Natural killer cell (primary cell): ENCODE measurements at regions not wholly inside any gene's neighbourhood (a gene's known extent, or its start where the extent isn't known, plus 50 kb on each side); places are given as distances from the start of the nearest gene placed in this dataset.

Experiments used
- ATAC-seq, 3 donors: fragments of 150-1000 bp in 2 of 3; fragments of 200-7000 bp in 1 of 3; cut with Tn5 transposase; 1 replicate in 1 of 3; 2 replicates in 2 of 3; pipeline ENCODE4 v1.10.0; 2021; ENCODE audit warnings: mild to moderate bottlenecking in 2 of 3, moderate library complexity in 2 of 3
- DNase-seq, 2 donors: peaks; one replicate each; pipeline versions ENCODE4 v3.0.0 to v3.0.0-alpha.2; 2013 to 2021; ENCODE audit warnings: mixed read lengths in 1 of 2
- H3K27ac ChIP-seq: one replicate; pipeline ENCODE4 v1.5.1; 2013; ENCODE audit warnings: mild to moderate bottlenecking, low read length
- H3K27me3 ChIP-seq: one replicate; pipeline ENCODE4 v1.6.1; 2013; ENCODE audit warnings: low read length; ENCODE audit not compliant: control insufficient read depth, insufficient read depth
- H3K36me3 ChIP-seq: one replicate; pipeline ENCODE4 v1.6.1; 2013; ENCODE audit warnings: low read length; ENCODE audit not compliant: control insufficient read depth, insufficient read depth
- H3K4me1 ChIP-seq: one replicate; pipeline ENCODE4 v1.6.1; 2013; ENCODE audit warnings: low read length; ENCODE audit not compliant: control insufficient read depth, insufficient read depth
- H3K4me3 ChIP-seq: one replicate; pipeline ENCODE4 v1.5.1; 2013; ENCODE audit warnings: low read length
- H3K9me3 ChIP-seq: one replicate; pipeline ENCODE4 v1.6.1; 2013; ENCODE audit warnings: low read length; ENCODE audit not compliant: control insufficient read depth, insufficient read depth
- H3K27ac Mint-ChIP-seq, 2 donors: one replicate each; pipeline ENCODE4 v1.8.0; 2022; ENCODE audit warnings: mild to moderate bottlenecking in 2 of 2, mixed read lengths in 2 of 2, moderate library complexity in 1 of 2
- H3K27me3 Mint-ChIP-seq, 2 donors: one replicate each; pipeline ENCODE4 v1.8.0; 2022; ENCODE audit warnings: low read depth in 2 of 2, mixed read lengths in 2 of 2
- H3K36me3 Mint-ChIP-seq: one replicate; pipeline ENCODE4 v1.8.0; 2022; ENCODE audit warnings: mixed read lengths
- H3K4me1 Mint-ChIP-seq, 2 donors: one replicate each; pipeline ENCODE4 v1.8.0; 2022; ENCODE audit warnings: mixed read lengths in 2 of 2
- H3K4me3 Mint-ChIP-seq: one replicate; pipeline ENCODE4 v1.8.0; 2022; ENCODE audit warnings: mild to moderate bottlenecking, moderate library complexity, mixed read lengths
- H3K9me3 Mint-ChIP-seq, 2 donors: one replicate each; pipeline ENCODE4 v1.8.0; 2022; ENCODE audit warnings: mixed read lengths in 2 of 2
- WGBS: methylation state at CpG from one replicate; pipeline ENCODE4 v1.1.7; 2013; ENCODE audit warnings: missing lambda C conversion rate; ENCODE audit not compliant: insufficient coverage; 5-methylcytosine and 5-hydroxymethylcytosine counted together
- intact Hi-C: fragments of 100-400 bp; cut with micrococcal nuclease; formaldehyde crosslinking; loops from one replicate; pipeline ENCODE4 v1.14.2; 2022
- TF ChIP-seq, protein P1 (sequence below): fragments of 200-600 bp; IDR thresholded peaks from one replicate; pipeline ENCODE4 v1.8.0; 2022; ENCODE audit warnings: antibody characterized with exemption

GRCh38 chr20:40494248-40494647 is 194.8 kb downstream of the MAFB start:
- Mint-ChIP-seq H3K4me1 (no peaks in the 10 kb centered on the region), H3K9me3 (no peaks in the 10 kb centered on the region), H3K27me3 (peaks cover 0 to 7% of the 10 kb centered on the region in 2 donors), H3K27ac (no peak overlapping the region), H3K4me3 (no peak overlapping the region), H3K36me3 (no peaks in the 10 kb centered on the region)
- Histone ChIP-seq H3K9me3 (no peaks in the 10 kb centered on the region), H3K4me1 (peaks cover 7% of the 10 kb centered on the region), H3K27ac (peak overlapping the region; percentile 32), H3K36me3 (no peaks in the 10 kb centered on the region), H3K4me3 (no peak overlapping the region), H3K27me3 (no peaks in the 10 kb centered on the region)
- DNase-seq: peak in 1 of 2 donors; percentile 3
- TF ChIP-seq, protein P1, sequence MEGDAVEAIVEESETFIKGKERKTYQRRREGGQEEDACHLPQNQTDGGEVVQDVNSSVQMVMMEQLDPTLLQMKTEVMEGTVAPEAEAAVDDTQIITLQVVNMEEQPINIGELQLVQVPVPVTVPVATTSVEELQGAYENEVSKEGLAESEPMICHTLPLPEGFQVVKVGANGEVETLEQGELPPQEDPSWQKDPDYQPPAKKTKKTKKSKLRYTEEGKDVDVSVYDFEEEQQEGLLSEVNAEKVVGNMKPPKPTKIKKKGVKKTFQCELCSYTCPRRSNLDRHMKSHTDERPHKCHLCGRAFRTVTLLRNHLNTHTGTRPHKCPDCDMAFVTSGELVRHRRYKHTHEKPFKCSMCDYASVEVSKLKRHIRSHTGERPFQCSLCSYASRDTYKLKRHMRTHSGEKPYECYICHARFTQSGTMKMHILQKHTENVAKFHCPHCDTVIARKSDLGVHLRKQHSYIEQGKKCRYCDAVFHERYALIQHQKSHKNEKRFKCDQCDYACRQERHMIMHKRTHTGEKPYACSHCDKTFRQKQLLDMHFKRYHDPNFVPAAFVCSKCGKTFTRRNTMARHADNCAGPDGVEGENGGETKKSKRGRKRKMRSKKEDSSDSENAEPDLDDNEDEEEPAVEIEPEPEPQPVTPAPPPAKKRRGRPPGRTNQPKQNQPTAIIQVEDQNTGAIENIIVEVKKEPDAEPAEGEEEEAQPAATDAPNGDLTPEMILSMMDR: no peak
- peak in 1 of 3 donors; percentile 14 for ATAC-seq
- 71% methylated on average over 3 of the region's 3 CpGs for WGBS
- intact Hi-C loops: no loop called here

DNA sequence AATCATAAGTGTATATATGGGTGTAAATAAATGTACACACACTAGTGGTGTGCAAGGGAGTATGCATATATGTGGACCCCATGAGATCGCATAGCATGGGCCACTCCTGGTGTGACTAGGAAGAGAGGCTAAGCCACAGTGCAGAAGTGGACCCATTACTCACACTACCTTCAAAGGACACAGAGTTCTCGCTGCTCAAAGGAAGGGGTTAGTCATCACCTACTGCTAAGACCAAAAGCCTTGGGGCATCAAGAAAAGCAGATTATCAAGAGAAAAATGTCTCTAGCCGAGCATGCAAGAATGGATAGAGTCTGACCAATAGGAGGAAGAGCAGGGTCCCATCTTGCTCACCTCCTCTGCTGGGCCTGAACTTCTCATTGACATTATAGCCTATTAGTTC is 195.5 kb downstream of the MAFB start:
- TF ChIP-seq, protein P1: no peak
- Mint-ChIP-seq H3K4me3 (no peak overlapping the region), H3K27me3 (peaks cover 0 to 7% of the 10 kb centered on the region in 2 donors), H3K36me3 (no peaks in the 10 kb centered on the region), H3K27ac (no peak overlapping the region), H3K9me3 (no peaks in the 10 kb centered on the region), H3K4me1 (no peaks in the 10 kb centered on the region)
- H3K27ac ChIP-seq: peak overlapping the region; percentile 31
- H3K9me3 ChIP-seq: no peaks in the 10 kb centered on the region
- intact Hi-C loops: no loop called here
- H3K36me3 ChIP-seq: no peaks in the 10 kb centered on the region
- DNase-seq (no peak), ATAC-seq (peak in 1 of 3 donors; percentile 34)
- no peak overlapping the region for H3K4me3 ChIP-seq
- WGBS: 90% methylated on average over 3 of the region's 3 CpGs
- no peaks in the 10 kb centered on the region for H3K27me3 ChIP-seq
- peaks cover 7% of the 10 kb centered on the region for H3K4me1 ChIP-seq

GRCh38 chr20:40493071-40493470 is 196.0 kb downstream of the MAFB start:
- H3K36me3 Mint-ChIP-seq: no peaks in the 10 kb centered on the region
- no peak overlapping the region for H3K27ac Mint-ChIP-seq
- intact Hi-C loops: no loop called here
- no peaks in the 10 kb centered on the region for H3K9me3 ChIP-seq
- WGBS: 63% methylated on average over 4 of the region's 4 CpGs
- peaks cover 0 to 7% of the 10 kb centered on the region in 2 donors for H3K27me3 Mint-ChIP-seq
- ATAC-seq (no peak), DNase-seq (no peak)
- no peak overlapping the region for H3K4me3 ChIP-seq
- no peak overlapping the region for H3K4me3 Mint-ChIP-seq
- H3K36me3 ChIP-seq: no peaks in the 10 kb centered on the region
- H3K4me1 ChIP-seq: peaks cover 7% of the 10 kb centered on the region
- no peak overlapping the region for H3K27ac ChIP-seq
- H3K27me3 ChIP-seq: no peaks in the 10 kb centered on the region
- H3K4me1 Mint-ChIP-seq: no peaks in the 10 kb centered on the region
- TF ChIP-seq, protein P1: no peak
- no peaks in the 10 kb centered on the region for H3K9me3 Mint-ChIP-seq

DNA sequence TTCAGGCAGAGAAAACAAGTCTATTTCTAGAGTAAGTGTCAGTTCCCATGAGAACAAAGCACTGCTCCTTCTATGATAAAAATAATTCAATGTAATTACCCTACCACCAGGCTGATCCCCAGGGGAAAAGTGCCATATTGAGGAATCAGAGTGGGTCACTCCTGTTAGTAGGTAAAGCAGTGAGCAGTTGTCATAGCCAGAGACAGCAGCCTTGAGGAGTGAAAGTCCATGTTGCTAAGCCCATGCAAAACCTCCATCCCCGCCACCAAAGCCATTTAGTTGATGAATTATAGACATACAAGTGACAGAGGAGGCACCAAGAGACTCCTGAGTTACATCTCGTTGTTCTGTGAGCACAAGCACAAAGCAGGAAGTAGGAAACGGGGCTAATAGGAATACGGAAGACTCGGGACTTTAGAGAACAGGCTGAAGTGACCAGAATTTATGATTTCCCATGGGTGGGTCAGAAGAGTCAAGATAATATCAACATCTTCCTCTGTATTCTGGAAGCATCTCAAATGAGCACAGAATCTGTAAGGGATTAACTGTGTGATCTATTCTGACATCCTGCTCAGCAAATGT is 197.9 kb downstream of the MAFB start:
- H3K4me3 ChIP-seq: no peak overlapping the region
- H3K36me3 ChIP-seq: no peaks in the 10 kb centered on the region
- no peak for DNase-seq
- no peak overlapping the region for H3K4me3 Mint-ChIP-seq
- H3K4me1 Mint-ChIP-seq: no peaks in the 10 kb centered on the region
- intact Hi-C loops: no loop called here
- no peaks in the 10 kb centered on the region for H3K36me3 Mint-ChIP-seq
- H3K27ac ChIP-seq: no peak overlapping the region
- TF ChIP-seq, protein P1: no peak
- H3K9me3 ChIP-seq: no peaks in the 10 kb centered on the region
- H3K27me3 Mint-ChIP-seq: peaks cover 0 to 5% of the 10 kb centered on the region in 2 donors
- 22% methylated on average over 5 of the region's 5 CpGs for WGBS
- no peaks in the 10 kb centered on the region for H3K9me3 Mint-ChIP-seq
- peaks cover 7% of the 10 kb centered on the region for H3K4me1 ChIP-seq
- no peak overlapping the region for H3K27ac Mint-ChIP-seq
- no peak for ATAC-seq
- H3K27me3 ChIP-seq: no peaks in the 10 kb centered on the region
